ENCODE measurements at regions not wholly inside any gene's neighbourhood (a gene's known extent, or its start where the extent isn't known, plus 50 kb on each side); places are given as distances from the start of the nearest gene placed in this dataset.

DNA sequence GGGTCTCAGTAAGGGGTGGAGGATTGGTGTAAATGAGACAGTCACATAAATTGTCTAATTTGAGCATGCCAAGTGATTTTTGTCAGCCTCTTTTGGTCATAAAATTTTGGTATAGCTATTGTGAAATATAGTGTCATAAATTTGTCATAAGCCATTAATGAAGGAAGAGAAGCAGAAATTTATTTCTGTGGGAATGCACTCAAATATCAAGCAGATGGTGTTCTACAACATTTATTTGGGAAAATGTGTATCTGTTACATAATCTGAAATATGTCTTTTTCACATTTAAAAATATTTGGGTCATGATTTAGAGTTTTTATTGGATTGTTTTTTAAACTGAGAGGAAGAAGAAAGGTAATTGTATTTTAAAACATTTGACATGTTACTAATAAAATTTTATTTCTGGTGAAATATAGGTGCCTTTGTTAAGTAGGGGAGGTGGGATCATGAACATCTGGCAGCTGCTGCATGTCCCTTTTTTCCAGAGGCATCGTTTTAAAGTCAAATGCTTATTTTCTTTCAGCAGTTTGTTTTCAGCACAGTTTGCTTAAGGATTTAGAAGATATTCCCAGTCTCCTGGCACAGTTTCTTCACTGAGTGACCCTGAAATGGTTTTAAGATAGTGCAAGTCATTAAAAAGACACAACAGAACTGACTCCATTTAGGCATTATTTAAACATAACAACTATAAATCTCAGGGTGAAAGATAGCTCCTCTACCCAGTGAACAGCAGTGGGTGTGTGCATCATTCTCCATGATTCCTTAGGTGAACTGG lies 371.7 kb downstream of the SNAPC1 start:
- DNase-seq (ENCODE audit: low read depth) = no peak
- TF ChIP-seq, protein P1, sequence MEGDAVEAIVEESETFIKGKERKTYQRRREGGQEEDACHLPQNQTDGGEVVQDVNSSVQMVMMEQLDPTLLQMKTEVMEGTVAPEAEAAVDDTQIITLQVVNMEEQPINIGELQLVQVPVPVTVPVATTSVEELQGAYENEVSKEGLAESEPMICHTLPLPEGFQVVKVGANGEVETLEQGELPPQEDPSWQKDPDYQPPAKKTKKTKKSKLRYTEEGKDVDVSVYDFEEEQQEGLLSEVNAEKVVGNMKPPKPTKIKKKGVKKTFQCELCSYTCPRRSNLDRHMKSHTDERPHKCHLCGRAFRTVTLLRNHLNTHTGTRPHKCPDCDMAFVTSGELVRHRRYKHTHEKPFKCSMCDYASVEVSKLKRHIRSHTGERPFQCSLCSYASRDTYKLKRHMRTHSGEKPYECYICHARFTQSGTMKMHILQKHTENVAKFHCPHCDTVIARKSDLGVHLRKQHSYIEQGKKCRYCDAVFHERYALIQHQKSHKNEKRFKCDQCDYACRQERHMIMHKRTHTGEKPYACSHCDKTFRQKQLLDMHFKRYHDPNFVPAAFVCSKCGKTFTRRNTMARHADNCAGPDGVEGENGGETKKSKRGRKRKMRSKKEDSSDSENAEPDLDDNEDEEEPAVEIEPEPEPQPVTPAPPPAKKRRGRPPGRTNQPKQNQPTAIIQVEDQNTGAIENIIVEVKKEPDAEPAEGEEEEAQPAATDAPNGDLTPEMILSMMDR (IDR thresholded peaks at IDR 0.05; ENCODE audit: insufficient read depth, low read depth, low read length) = no peak
- H3K4me3 ChIP-seq (ENCODE audit: low read depth, low read length) = no peak overlapping the region

DNA sequence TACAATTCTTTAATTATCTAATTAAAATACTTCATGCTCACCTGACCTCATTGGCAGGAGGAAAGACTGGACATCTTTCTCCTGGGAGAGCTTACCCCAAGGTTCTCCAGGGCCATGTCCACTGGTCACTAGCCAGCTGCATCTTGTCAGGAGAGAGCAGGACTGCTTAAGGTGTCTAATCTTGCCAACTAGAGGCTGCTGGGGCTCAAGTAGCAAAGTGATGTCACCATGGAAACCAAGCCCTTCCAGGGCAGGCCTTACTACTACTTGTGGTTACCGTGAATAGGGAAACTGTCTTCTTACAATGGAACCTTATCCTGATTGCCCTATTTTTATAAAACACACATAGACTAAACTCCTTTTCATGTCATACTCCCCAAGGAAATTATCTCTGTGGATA lies 376.4 kb downstream of the SNAPC1 start:
- TF ChIP-seq, protein P1 (IDR thresholded peaks at IDR 0.05; ENCODE audit: insufficient read depth, low read depth, low read length) = no peak

DNA sequence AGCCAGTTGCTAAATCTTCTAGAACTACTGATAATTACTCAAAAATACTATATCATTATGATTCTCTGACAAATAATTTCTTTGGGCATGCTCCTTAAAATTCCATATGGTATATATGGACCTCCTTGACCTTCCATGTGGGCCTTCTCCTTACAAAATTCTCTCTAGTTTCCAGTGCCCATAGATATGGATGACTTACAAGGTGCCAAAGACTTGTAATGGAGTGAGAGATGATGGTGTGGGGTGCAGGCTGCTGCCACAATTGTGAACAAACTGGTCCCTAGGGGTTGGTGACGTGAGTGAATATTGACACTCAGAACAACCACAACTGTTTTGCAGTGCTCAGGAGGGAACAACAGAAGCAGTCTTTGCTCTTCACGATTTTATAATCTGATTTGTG lies 378.9 kb downstream of the SNAPC1 start:
- DNase-seq (ENCODE audit: low read depth) = no peak
- H3K4me3 ChIP-seq (ENCODE audit: low read depth, low read length) = no peak overlapping the region
- TF ChIP-seq, protein P1 (IDR thresholded peaks at IDR 0.05; ENCODE audit: insufficient read depth, low read depth, low read length) = no peak

More for the DNA sequence above, 376.4 kb downstream of the SNAPC1 start:
- H3K4me3 ChIP-seq (ENCODE audit: low read depth, low read length) = no peak overlapping the region
- peak; percentile 3 for DNase-seq (ENCODE audit: low read depth)

DNA sequence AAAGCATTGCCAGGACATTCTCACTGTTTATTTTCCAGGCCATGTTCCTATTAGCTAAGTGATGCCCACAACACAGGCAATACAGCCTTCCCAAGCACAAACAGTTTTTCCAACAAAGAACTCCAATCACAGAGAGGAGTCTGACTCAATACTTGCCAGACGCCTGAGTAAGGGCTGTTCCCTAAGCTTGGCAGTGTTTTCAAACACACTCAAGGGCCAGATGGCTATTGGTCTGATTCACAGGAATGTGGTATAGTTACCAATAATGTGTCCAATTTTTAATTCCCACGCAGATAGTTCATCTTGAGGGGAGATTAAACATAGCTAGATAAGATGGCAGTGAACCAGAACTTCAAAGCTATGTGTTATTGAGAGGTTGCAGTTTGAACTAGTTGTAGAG lies 381.0 kb downstream of the SNAPC1 start:
- no peak overlapping the region for H3K4me3 ChIP-seq (ENCODE audit: low read depth, low read length)
- TF ChIP-seq, protein P1 (IDR thresholded peaks at IDR 0.05; ENCODE audit: insufficient read depth, low read depth, low read length) = no peak
- DNase-seq (ENCODE audit: low read depth) = peak; percentile 3

DNA sequence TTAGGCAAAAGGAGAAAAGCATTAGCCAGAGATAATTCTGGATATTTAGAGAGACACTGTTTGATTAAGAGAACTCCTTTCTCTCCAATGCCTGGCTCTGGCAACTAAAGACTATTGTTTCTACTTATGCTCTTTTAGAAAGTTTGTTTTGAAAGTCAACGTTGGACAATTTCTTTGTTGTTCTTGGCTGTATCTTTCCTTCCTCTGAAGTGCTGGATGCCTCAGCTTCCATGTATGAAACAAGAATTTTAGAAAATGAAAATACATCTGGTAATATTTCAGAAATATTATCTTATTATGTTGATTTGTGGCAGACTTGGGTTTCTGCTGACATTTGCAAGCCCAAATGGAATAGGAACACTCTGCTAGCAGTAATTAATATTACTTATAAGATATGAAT lies 382.6 kb downstream of the SNAPC1 start:
- TF ChIP-seq, protein P1 (IDR thresholded peaks at IDR 0.05; ENCODE audit: insufficient read depth, low read depth, low read length) = no peak
- no peak overlapping the region for H3K4me3 ChIP-seq (ENCODE audit: low read depth, low read length)
- DNase-seq (ENCODE audit: low read depth) = no peak

DNA sequence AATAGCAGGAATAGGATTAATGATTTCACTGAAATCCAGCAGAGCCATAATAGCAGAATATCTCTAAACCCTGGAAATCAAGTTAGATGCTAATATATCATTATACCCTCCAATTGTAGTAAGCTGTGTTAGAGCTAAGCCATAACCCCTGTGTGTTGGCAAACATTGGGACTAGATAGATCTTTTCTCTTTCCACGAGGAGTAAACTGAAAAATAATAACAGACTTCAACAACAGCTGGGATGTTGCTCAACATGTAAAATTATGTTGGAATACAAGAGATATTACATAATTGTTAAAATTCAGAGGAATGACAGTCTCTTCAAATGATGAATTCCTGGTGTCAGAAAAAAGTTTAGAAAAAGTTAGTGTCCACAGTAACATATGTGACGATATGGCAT lies 383.8 kb downstream of the SNAPC1 start:
- no peak for DNase-seq (ENCODE audit: low read depth)
- no peak overlapping the region for H3K4me3 ChIP-seq (ENCODE audit: low read depth, low read length)
- TF ChIP-seq, protein P1 (IDR thresholded peaks at IDR 0.05; ENCODE audit: insufficient read depth, low read depth, low read length) = no peak

DNA sequence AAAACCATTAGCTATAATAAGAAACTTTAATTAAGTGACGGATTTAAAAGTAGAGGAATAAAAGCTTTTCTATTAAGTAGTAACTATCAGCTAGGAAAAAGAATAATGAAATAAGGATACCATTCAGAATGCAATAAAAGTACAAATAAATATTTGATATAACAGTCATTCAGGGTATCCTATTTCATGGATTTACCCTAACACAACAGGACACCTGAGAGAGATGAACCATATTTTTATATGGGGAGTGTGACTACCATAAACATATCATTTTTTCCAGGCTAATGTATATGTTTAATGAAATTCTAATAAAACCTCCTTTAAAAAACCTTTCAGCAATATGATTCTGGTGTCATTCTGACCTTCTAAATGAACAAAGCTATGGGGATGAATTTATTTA lies 393.8 kb downstream of the SNAPC1 start:
- no peak overlapping the region for H3K4me3 ChIP-seq (ENCODE audit: low read depth, low read length)

More for the DNA sequence above, 393.8 kb downstream of the SNAPC1 start:
- no peak for DNase-seq (ENCODE audit: low read depth)
- TF ChIP-seq, protein P1 (IDR thresholded peaks at IDR 0.05; ENCODE audit: insufficient read depth, low read depth, low read length) = no peak

Measured in fibroblast of villous mesenchyme (primary cell).